GM13976 (cell line): ENCODE measurements at regions not wholly inside any gene's neighbourhood (a gene's known extent, or its start where the extent isn't known, plus 50 kb on each side); places are given as distances from the start of the nearest gene placed in this dataset.

Source experiments
- DNase-seq: peaks from one replicate; pipeline ENCODE4 v3.0.0; 2012; ENCODE audit warnings: low spot score
- in situ Hi-C: fragments of 300-500 bp; cut with MboI; formaldehyde crosslinking; loops from one replicate; pipeline ENCODE4 v1.12.0; 2022; ENCODE audit warnings: low sequenced_read_pairs, mixed read lengths, inconsistent platforms; ENCODE audit not compliant: unreplicated experiment
- TF ChIP-seq, protein P1 (sequence below): IDR thresholded peaks from 2 replicates; pipeline ENCODE4 v1.5.1; 2012; ENCODE audit warnings: borderline replicate concordance, mild to moderate bottlenecking; ENCODE audit not compliant: insufficient read depth; ENCODE audit errors: extremely low read depth, missing control alignments, control extremely low read depth

DNA sequence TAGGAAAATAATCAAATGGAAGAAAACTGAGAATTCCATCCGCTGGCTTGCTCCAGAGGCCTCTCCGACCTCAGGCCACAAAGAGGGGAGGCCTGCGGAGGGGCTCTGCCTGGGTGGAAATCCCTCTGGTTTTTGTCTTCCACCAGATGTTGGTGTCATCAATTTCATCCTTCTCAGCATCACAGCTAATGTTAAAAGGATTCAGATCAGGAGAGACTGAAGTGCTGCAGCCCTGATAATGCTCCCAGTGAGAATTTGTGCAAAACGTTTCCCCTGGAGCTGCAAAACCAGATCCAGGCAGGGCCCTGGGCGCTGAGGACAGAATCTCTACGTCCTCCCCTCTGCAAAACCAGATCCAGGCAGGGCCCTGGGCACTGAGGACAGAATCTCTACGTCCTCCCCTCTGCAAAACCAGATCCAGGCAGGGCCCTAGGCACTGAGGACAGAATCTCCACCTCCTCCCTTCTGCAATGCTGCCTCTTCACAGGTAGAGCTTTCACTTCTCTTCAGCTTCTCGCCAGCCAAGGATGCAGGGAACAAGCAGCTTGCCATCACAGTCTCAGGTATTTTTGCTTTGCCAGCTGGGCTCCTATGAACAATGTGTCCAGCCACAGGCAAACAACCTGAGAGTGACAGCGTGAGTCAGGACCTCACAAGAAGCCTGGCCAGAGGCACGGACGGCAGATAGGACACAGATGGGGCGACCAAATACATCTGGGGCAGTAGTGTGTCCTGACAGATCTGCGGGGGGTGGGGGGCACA is 81.2 kb downstream of the TMEM18 start:
- DNase-seq, result no peak
- TF ChIP-seq, protein P1, sequence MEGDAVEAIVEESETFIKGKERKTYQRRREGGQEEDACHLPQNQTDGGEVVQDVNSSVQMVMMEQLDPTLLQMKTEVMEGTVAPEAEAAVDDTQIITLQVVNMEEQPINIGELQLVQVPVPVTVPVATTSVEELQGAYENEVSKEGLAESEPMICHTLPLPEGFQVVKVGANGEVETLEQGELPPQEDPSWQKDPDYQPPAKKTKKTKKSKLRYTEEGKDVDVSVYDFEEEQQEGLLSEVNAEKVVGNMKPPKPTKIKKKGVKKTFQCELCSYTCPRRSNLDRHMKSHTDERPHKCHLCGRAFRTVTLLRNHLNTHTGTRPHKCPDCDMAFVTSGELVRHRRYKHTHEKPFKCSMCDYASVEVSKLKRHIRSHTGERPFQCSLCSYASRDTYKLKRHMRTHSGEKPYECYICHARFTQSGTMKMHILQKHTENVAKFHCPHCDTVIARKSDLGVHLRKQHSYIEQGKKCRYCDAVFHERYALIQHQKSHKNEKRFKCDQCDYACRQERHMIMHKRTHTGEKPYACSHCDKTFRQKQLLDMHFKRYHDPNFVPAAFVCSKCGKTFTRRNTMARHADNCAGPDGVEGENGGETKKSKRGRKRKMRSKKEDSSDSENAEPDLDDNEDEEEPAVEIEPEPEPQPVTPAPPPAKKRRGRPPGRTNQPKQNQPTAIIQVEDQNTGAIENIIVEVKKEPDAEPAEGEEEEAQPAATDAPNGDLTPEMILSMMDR, result no peak
- in situ Hi-C loops, result no loop called here

DNA sequence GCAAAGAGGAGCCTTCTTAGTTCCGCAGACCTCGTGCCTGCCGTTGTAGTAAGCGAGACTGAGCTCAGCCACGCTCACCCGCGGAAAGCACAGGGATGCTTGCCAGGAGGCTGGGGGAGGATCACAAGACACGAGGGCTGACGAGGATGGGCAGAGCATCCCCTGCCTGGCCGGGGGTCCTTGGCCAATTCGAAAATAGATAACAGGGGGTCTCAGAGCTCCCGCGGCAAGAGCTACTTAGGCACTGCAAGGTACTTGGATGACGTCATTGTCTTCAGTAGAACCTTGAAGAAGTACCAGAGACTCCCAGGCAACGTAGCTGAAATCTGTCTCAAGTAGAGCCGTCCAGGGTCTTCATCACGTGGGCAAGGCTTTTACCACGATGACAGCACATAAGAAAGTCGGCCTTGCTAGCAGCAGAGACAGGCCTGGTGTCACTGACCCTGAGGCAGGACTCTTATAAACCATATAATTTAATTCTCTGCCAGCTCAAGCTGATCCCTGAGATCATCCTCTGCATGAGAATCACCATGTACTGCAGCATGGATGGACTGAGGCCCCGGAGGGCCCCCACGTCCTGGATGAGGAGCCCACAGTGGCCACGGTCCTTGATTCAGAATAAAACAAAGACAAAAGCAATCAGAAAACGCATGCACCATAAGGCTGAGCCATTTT is 81.9 kb downstream of the TMEM18 start:
- TF ChIP-seq, protein P1, result no peak
- in situ Hi-C loops, result no loop called here
- no peak for DNase-seq

DNA sequence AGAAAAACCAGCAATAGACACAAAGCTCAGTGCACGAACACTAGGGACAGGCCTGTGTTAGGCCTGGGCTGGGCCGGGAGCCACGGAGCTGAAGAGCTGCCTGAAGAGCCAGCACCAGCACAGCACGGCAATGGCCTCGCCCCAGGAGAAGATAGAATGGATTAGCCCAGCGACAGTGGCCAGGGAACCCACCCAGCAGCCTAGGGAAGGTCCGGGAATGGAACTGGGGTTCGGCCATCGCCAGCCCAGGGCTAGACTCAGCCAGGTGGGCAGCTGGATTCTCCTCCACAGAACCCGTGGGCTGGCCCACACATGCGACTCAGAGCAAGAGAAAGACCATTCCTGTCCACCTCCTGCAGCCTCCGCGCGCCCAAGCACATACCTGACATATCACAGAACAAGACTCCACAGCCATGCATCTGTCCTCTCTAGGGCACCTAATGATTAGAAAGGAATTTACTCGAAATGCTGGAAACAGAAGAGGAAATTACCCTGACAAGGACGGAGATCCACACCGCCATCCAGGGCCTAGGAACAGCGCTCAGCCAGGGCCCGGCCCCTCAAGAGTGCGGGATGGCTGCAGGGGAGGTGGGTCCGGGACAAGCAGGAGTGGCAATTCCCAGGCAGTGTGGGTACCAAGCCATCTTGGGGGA is 82.8 kb downstream of the TMEM18 start:
- in situ Hi-C loops, result no loop called here
- TF ChIP-seq, protein P1, result no peak
- DNase-seq, result no peak

DNA sequence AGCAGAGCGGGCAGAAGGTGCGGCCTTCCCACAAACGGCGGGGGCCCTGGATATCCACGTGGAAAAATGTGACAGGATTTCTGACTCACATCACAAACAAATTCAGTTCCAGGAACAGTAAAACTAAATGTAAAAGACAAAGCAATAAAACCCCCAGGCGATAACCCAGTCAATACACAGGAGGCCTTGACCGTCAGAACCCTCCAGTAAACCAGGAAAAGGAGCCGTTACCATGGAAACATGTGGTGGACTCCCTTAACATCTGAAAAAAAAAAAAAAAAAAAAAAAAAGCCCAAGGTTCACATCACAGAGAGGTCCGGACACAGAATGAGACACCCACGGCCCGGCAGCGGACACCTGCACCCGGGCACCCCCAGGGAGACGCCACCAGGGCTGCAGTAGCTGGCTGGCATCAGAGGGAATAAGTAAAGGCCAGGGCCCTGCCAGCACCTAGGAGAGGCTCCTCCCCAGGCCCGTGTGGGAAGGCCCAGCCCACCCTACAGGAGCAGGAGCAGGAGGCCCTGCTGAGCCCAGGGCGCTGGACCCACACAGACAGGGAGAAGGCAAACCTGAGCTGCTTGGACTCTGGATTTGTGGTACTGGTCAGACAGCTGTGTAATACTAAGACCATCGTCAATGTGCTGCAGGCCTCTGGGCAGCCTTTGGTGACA is 83.7 kb downstream of the TMEM18 start:
- TF ChIP-seq, protein P1, result no peak
- in situ Hi-C loops, result no loop called here
- DNase-seq, result no peak

DNA sequence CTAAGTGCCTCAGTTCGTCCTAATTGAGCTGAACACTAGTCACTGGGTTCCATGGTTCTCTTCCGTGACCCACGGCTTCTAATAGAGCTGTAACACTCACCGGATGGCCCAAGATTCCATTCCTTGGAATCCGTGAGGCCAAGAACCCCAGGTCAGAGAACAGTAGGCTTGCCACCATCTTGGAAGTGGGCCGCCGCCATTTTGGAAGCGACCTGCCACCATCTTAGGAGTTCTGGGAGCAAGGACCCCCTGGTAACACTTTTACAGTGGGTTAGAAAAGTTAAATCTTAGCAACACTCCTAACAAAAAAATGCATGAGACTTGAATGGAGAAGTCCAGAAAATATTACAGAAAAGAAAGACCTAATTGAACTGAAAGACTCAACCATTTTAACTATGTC is 84.5 kb downstream of the TMEM18 start:
- TF ChIP-seq, protein P1, result no peak
- DNase-seq, result no peak
- in situ Hi-C loops, result no loop called here
